Uterus (tissue), 3 donors: ENCODE measurements at regions not wholly inside any gene's neighbourhood (a gene's known extent, or its start where the extent isn't known, plus 50 kb on each side); places are given as distances from the start of the nearest gene placed in this dataset.

Experiments used
- DNase-seq, 2 donors: peaks; one replicate each; pipeline ENCODE4 v3.0.0-alpha.2; 2019 to 2020
- H3K27ac ChIP-seq, 2 donors: fragments of 200-600 bp; sonication (generic); 1 replicate in 1 of 2; 2 replicates in 1 of 2; pipeline ENCODE4 v1.5.1; 2016 to 2018
- H3K27me3 ChIP-seq, 2 donors: fragments of 200-600 bp; sonication (generic); one replicate each; pipeline ENCODE4 v1.5.1; 2018 to 2019; ENCODE audit warnings: control low read depth in 1 of 2
- H3K36me3 ChIP-seq, 2 donors: fragments of 200-600 bp; sonication (generic); one replicate each; pipeline ENCODE4 v1.5.1; 2019; ENCODE audit warnings: control low read depth in 1 of 2
- H3K4me1 ChIP-seq, 2 donors: fragments of 200-600 bp; sonication (generic); one replicate each; pipeline ENCODE4 v1.5.1; 2018 to 2019; ENCODE audit warnings: control low read depth in 1 of 2
- H3K4me3 ChIP-seq, 2 donors: fragments of 200-600 bp; sonication (generic); 1 replicate in 1 of 2; 2 replicates in 1 of 2; pipeline ENCODE4 v1.5.1; 2018 to 2019; ENCODE audit warnings: mild to moderate bottlenecking in 1 of 2
- H3K9me3 ChIP-seq, 2 donors: fragments of 200-600 bp; sonication (generic); one replicate each; pipeline ENCODE4 v1.5.1; 2019; ENCODE audit warnings: control low read depth in 1 of 2
- CTCF ChIP-seq, 4 experiments: fragments of 200-600 bp in 2 of 4; fragments of 450-650 bp in 2 of 4; sonication (generic) in 2 of 4; IDR thresholded peaks; one replicate each; pipeline ENCODE4 v1.5.1; 2016 to 2019; ENCODE audit warnings: antibody characterized with exemption in 4 of 4, mild to moderate bottlenecking in 2 of 4, moderate library complexity in 1 of 4
- POLR2A ChIP-seq, 2 donors: fragments of 450-650 bp; IDR thresholded peaks; one replicate each; pipeline ENCODE4 v1.6.1; 2016; ENCODE audit warnings: antibody characterized with exemption in 2 of 2, mild to moderate bottlenecking in 1 of 2, moderate library complexity in 1 of 2
- intact Hi-C: fragments of 100-400 bp; cut with DNase I; formaldehyde crosslinking; loops from one replicate; pipeline ENCODE4 v1.15.1; 2023; ENCODE audit warnings: low total_unique reads
- donor health status: DM: yes; HTN: yes; CAD: no.

- DNase-seq = no peak
- no peak overlapping the region for H3K4me3 ChIP-seq
- H3K27me3 ChIP-seq = no peaks in the 10 kb centered on the region
- no peaks in the 10 kb centered on the region for H3K36me3 ChIP-seq
- intact Hi-C loops = no loop called here
- H3K4me1 ChIP-seq = no peaks in the 10 kb centered on the region
- no peak overlapping the region for H3K27ac ChIP-seq
- no peak for TF ChIP-seq POLR2A (IDR thresholded peaks at IDR 0.05)
- TF ChIP-seq CTCF (IDR thresholded peaks at IDR 0.05) = no peak
- no peaks in the 10 kb centered on the region for H3K9me3 ChIP-seq
Observed at GRCh38 chr18:22477222-22477621, 59.5 kb upstream of the CTAGE1 start.

DNA sequence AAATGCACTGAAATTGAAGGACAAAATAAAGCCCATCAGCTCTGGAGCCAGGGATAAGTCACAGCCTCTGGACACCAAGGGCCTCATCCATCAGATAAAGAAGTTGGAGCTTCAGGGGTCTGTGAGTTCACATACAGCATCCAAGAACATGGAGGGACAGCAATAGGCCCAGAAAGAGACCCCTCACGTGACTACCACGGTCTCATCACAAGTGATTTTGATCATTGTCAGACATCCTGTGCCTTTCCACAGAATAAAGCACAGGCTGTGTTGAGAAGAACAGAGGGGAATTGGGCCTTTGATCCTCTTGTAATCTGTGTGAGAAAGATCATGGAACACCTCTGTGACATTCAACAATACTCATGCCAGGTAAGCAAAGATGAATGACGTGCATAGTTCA is 65.2 kb upstream of the CTAGE1 start:
- intact Hi-C loops = no loop called here
- no peak overlapping the region for H3K4me3 ChIP-seq
- no peak overlapping the region for H3K27ac ChIP-seq
- H3K27me3 ChIP-seq = no peaks in the 10 kb centered on the region
- no peak for DNase-seq
- no peaks in the 10 kb centered on the region for H3K9me3 ChIP-seq
- no peak for TF ChIP-seq POLR2A (IDR thresholded peaks at IDR 0.05)
- TF ChIP-seq CTCF (IDR thresholded peaks at IDR 0.05) = no peak
- H3K4me1 ChIP-seq = no peaks in the 10 kb centered on the region
- H3K36me3 ChIP-seq = no peaks in the 10 kb centered on the region

GRCh38 chr18:22483407-22483806 is 65.7 kb upstream of the CTAGE1 start:
- DNase-seq = no peak
- Histone ChIP-seq H3K36me3 (no peaks in the 10 kb centered on the region), H3K27me3 (no peaks in the 10 kb centered on the region), H3K9me3 (no peaks in the 10 kb centered on the region), H3K4me3 (no peak overlapping the region), H3K27ac (no peak overlapping the region), H3K4me1 (no peaks in the 10 kb centered on the region)
- no peak for TF ChIP-seq CTCF (IDR thresholded peaks at IDR 0.05)
- TF ChIP-seq POLR2A (IDR thresholded peaks at IDR 0.05) = no peak
- intact Hi-C loops = no loop called here

GRCh38 chr18:22484471-22484870 is 66.8 kb upstream of the CTAGE1 start:
- H3K27ac ChIP-seq = no peak overlapping the region
- intact Hi-C loops = no loop called here
- no peaks in the 10 kb centered on the region for H3K4me1 ChIP-seq
- no peak overlapping the region for H3K4me3 ChIP-seq
- H3K9me3 ChIP-seq = no peaks in the 10 kb centered on the region
- no peaks in the 10 kb centered on the region for H3K36me3 ChIP-seq
- H3K27me3 ChIP-seq = no peaks in the 10 kb centered on the region
- TF ChIP-seq POLR2A (IDR thresholded peaks at IDR 0.05) (no peak), CTCF (IDR thresholded peaks at IDR 0.05) (no peak)
- no peak for DNase-seq

DNA sequence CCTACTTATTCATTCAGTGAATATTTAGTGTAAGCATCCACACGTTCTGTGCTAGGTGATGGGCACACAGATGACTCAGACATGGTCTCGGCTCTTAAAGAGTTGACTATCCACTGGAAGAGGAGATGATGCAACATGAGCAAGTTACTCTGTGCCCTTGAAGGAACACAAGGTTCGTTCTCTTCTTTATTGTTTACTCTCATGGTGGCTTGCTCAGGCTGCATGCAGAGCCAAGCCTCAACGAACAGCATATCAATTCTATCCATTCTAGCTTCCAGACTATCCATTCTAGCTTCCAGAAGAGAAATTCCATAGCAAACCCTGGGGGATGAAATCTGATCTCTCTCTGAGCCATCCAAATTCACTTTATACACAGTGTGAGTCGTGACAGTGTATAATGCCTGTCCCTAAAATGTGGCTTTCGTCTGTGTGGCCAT is 68.1 kb upstream of the CTAGE1 start:
- TF ChIP-seq POLR2A (IDR thresholded peaks at IDR 0.05) (no peak), CTCF (IDR thresholded peaks at IDR 0.05) (no peak)
- DNase-seq = no peak
- Histone ChIP-seq H3K4me3 (no peak overlapping the region), H3K9me3 (no peaks in the 10 kb centered on the region), H3K27ac (no peak overlapping the region), H3K36me3 (no peaks in the 10 kb centered on the region), H3K27me3 (no peaks in the 10 kb centered on the region), H3K4me1 (no peaks in the 10 kb centered on the region)
- intact Hi-C loops = no loop called here
